ENCODE measurements at regions not wholly inside any gene's neighbourhood (a gene's known extent, or its start where the extent isn't known, plus 50 kb on each side); places are given as distances from the start of the nearest gene placed in this dataset.

DNA sequence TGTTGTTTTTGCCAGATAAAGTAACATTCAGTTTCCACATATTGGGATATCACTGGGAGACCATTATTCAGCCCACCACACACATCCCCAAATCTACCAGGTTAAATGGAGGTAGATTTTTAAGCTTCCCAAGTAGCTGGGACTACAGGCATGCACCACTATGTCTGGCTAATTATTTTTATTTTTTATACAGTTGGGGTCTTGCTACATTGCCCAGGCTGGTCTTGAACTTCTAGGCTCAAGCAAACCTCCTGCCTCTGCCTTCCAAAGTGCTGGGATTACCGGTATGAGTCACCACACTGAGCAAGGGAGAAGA is 96.6 kb upstream of the CHD2 start:
- H3K9ac ChIP-seq (replicated peaks; ENCODE audit: extremely low read depth, insufficient read depth, low read length) = no peak overlapping the region
- intact Hi-C loops (cut with micrococcal nuclease) (no loop called here), dilution Hi-C loops (cut with MboI; ENCODE audit: extremely low pct_ligation_motif_present, low sequenced_read_pairs) (loop anchor here (25.0 kb wide), 1 partner anchor 109 kb away; the partner anchor contains the start of gene CHD2)
- H3K9me3 ChIP-seq (replicated peaks; ENCODE audit: control insufficient read depth, insufficient read depth, low read length) = no peaks in the 10 kb centered on the region
- TF ChIP-seq, protein P1, sequence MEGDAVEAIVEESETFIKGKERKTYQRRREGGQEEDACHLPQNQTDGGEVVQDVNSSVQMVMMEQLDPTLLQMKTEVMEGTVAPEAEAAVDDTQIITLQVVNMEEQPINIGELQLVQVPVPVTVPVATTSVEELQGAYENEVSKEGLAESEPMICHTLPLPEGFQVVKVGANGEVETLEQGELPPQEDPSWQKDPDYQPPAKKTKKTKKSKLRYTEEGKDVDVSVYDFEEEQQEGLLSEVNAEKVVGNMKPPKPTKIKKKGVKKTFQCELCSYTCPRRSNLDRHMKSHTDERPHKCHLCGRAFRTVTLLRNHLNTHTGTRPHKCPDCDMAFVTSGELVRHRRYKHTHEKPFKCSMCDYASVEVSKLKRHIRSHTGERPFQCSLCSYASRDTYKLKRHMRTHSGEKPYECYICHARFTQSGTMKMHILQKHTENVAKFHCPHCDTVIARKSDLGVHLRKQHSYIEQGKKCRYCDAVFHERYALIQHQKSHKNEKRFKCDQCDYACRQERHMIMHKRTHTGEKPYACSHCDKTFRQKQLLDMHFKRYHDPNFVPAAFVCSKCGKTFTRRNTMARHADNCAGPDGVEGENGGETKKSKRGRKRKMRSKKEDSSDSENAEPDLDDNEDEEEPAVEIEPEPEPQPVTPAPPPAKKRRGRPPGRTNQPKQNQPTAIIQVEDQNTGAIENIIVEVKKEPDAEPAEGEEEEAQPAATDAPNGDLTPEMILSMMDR (IDR thresholded peaks at IDR 0.05; ENCODE audit: extremely low read depth in 1 of 2, insufficient read depth in 1 of 2, low read depth in 1 of 2, low read length in 2 of 2) = no peak
- TF ChIP-seq POLR2AphosphoS5 (IDR thresholded peaks at IDR 0.05; ENCODE audit: insufficient read depth, low read depth, low read length) (no peak), JUN (IDR thresholded peaks at IDR 0.05; ENCODE audit: borderline replicate concordance, insufficient read depth, insufficient read length, low read depth) (no peak), POLR2A (IDR thresholded peaks at IDR 0.05; ENCODE audit: low read depth, low read length) (no peak), EZH2 (IDR thresholded peaks at IDR 0.05; ENCODE audit: borderline replicate concordance, low read depth, low read length, severe bottlenecking) (no peak), MAX (IDR thresholded peaks at IDR 0.05; ENCODE audit: insufficient read depth, insufficient read length) (no peak), GATA2 (IDR thresholded peaks at IDR 0.05; ENCODE audit: insufficient read depth, insufficient read length, low read depth, low read length) (no peak), FOS (IDR thresholded peaks at IDR 0.05; ENCODE audit: borderline replicate concordance, insufficient read depth, low read length) (no peak), MYC (IDR thresholded peaks at IDR 0.05; ENCODE audit: low read depth, low read length) (no peak)
- no peaks in the 10 kb centered on the region for H3K27me3 ChIP-seq (ENCODE audit: control insufficient read depth in 2 of 2, insufficient read depth in 2 of 2, low read length in 2 of 2)
- ChIA-PET POLR2A (interaction anchor here (1.3 kb wide), 1 partner anchor 96 kb away, joined by 3 read pairs; the partner anchor contains the start of gene CHD2), CTCF (interaction anchor here (1.3 kb wide), 1 partner anchor 114 kb away, joined by 4 read pairs; no protein-coding TSS in a partner anchor)
- H3K4me1 ChIP-seq (ENCODE audit: control insufficient read depth, extremely low read depth, insufficient read depth, low read length) = peaks cover 10% of the 10 kb centered on the region
- no peak overlapping the region for H3K4me2 ChIP-seq (ENCODE audit: insufficient read depth, low read length)
- BruUV-seq (replicated peaks) = no TSS peak
- H4K20me1 ChIP-seq (replicated peaks; ENCODE audit: control insufficient read depth, extremely low read depth, insufficient read depth, low read length) = no peaks in the 10 kb centered on the region
- H3K27ac ChIP-seq (ENCODE audit: insufficient read depth, low read depth, low read length) = no peak overlapping the region
- no peak overlapping the region for H2AFZ ChIP-seq (ENCODE audit: low read depth, low read length)
- no peak overlapping the region for H3K4me3 ChIP-seq (replicated peaks in 1 of 3; ENCODE audit: insufficient read depth in 1 of 3, low read depth in 1 of 3, low read length in 3 of 3)
- DNase-seq (ENCODE audit: low read depth, low spot score) (no peak), FAIRE-seq (no peak)
- no peaks in the 10 kb centered on the region for H3K9me1 ChIP-seq (replicated peaks; ENCODE audit: control insufficient read depth, extremely low read depth, insufficient read depth, low read length)
- H3K79me2 ChIP-seq (ENCODE audit: control insufficient read depth, insufficient read depth, low read length) = no peaks in the 10 kb centered on the region
- H3K36me3 ChIP-seq (ENCODE audit: control insufficient read depth in 2 of 2, extremely low read depth in 1 of 2, insufficient read depth in 2 of 2, low read length in 2 of 2) = no peaks in the 10 kb centered on the region
